ENCODE measurements at regions not wholly inside any gene's neighbourhood (a gene's known extent, or its start where the extent isn't known, plus 50 kb on each side); places are given as distances from the start of the nearest gene placed in this dataset.

DNA sequence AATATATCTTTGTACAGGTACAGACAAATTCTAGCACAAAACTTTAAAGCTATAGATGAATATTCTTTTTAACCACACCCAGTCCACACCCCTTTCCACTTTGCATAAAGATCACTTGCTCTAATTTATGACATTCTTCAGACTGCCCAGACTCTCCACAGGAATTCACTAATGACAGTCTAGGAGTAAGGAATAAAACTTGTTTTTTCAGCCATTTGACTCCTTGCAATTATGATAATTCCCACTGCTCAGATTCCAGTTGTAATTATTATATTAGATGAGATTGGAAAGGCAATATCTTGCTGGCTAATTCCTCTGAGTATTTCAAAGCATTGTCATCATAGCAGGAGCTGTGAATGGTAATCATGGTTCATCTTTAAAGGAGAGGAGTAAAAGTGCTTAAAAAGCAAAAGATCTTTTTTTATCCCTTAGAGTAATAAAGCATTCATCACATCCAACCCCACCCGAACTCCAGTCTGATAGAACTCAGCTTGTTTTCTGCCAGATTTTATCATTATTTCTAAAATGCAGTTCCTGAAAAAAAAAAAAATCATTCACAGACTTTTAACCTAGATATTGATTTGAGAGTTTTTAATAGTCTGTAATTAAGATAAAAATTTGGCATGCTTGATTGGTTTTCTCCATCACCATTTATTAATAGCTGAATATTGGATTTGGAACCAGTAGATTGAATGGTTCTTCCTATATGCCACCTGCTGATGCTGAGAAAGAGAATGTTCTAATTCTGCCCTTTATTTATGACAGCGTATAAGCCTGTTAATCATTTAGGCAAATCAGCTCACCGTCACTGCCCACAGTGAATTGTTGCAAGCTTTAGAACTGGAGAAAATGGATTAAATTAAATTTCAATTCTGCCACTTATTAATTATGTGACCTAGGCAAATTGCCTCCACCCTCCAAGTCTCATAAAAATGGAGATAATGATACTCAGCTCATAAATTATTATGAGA lies 93.9 kb upstream of the RASSF8 start:
- TF ChIP-seq, protein P1, sequence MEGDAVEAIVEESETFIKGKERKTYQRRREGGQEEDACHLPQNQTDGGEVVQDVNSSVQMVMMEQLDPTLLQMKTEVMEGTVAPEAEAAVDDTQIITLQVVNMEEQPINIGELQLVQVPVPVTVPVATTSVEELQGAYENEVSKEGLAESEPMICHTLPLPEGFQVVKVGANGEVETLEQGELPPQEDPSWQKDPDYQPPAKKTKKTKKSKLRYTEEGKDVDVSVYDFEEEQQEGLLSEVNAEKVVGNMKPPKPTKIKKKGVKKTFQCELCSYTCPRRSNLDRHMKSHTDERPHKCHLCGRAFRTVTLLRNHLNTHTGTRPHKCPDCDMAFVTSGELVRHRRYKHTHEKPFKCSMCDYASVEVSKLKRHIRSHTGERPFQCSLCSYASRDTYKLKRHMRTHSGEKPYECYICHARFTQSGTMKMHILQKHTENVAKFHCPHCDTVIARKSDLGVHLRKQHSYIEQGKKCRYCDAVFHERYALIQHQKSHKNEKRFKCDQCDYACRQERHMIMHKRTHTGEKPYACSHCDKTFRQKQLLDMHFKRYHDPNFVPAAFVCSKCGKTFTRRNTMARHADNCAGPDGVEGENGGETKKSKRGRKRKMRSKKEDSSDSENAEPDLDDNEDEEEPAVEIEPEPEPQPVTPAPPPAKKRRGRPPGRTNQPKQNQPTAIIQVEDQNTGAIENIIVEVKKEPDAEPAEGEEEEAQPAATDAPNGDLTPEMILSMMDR (IDR thresholded peaks at IDR 0.05), result no peak

DNA sequence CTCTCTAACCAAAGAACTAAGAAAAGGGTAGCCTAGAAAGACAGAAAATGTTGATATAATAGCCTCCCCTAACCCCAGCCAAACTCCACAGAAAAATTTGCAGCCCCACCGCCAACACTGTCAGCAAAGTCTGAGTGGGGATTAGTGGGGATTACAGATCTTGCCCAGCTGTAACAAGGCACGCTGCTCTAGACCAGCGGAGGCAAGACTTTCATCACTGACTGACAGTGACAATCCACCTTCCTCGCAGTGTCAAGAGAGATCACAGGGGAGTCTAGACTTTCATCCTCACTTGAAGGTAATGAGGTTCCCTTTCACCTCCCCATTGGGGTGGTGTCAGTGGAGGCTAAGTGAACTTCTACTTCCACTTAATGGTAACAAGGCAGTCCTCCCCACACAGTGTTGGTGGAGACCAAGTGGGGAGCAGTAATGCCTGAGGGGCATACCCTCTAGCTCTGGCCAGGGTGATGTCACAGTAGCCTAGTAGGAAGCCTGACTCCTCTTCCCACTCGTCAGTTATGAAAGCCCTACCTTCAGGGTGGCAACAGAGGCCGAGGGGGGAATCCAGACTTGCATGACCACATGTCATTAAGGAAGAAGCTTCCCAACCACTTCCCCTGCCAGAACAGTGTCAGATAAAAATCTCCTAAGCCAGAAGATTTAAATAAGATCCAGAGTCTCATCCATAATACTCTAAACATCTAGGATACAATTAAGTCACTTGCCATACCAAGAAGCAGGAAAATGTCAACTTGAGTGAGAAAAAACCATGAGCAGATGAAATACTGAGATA lies 91.7 kb upstream of the RASSF8 start:
- H3K27me3 ChIP-seq, result no peaks in the 10 kb centered on the region
- no peaks in the 10 kb centered on the region for H3K36me3 ChIP-seq
- H3K4me3 ChIP-seq, result no peak overlapping the region
- no peak for DNase-seq (ENCODE audit: low spot score)
- no peaks in the 10 kb centered on the region for H3K4me1 ChIP-seq
- peaks cover 0 to 10% of the 10 kb centered on the region in 2 donors for H3K9me3 ChIP-seq
- H3K27ac ChIP-seq, result no peak overlapping the region
- TF ChIP-seq, protein P1 (IDR thresholded peaks at IDR 0.05), result no peak

More for the DNA sequence above, 93.9 kb upstream of the RASSF8 start:
- H3K9me3 ChIP-seq, result peaks cover 0 to 10% of the 10 kb centered on the region in 2 donors
- no peaks in the 10 kb centered on the region for H3K36me3 ChIP-seq
- H3K27ac ChIP-seq, result no peak overlapping the region
- no peaks in the 10 kb centered on the region for H3K27me3 ChIP-seq
- no peaks in the 10 kb centered on the region for H3K4me1 ChIP-seq
- no peak for DNase-seq (ENCODE audit: low spot score)
- no peak overlapping the region for H3K4me3 ChIP-seq

DNA sequence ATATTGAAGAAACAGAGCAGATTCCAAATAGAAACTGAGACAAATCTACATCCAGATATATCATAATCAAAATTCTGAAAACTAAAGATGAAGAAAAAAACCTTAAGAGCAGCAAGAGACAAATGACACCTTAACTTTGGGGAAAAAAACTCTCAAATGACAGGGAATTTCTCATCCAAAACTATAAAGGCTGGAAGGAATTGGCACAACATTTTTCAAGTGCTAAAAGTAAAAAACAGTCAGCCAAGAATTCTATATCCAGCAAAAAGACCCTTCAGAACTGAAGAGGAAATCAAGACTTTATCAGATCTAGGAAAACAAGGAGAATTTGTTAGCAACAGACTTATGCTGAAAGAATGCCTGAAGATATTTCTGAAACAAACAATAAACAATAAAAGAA lies 90.3 kb upstream of the RASSF8 start:
- TF ChIP-seq, protein P1 (IDR thresholded peaks at IDR 0.05), result no peak
- no peak for DNase-seq (ENCODE audit: low spot score)
- H3K27me3 ChIP-seq, result no peaks in the 10 kb centered on the region
- H3K4me1 ChIP-seq, result no peaks in the 10 kb centered on the region
- peaks cover 0 to 10% of the 10 kb centered on the region in 2 donors for H3K9me3 ChIP-seq
- no peak overlapping the region for H3K27ac ChIP-seq
- no peak overlapping the region for H3K4me3 ChIP-seq
- no peaks in the 10 kb centered on the region for H3K36me3 ChIP-seq

DNA sequence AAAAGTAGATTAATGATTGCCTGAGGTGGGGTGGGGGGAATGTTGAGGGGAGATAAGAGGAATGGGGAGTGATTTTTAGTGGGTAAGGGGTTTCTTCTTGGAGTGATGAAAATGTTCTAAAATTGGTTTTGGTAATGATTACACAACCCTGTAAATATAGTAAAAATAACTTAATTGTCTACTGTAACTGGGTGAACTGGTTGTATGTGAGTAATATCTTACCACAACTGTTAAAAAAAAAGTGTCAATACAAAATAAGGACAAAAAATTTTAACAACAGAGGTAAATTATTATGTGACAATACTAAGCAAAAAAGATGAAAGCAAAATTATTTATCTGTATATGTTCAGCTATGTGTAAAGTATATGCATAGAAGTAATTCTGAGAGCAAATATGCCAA lies 86.3 kb upstream of the RASSF8 start:
- no peak for DNase-seq (ENCODE audit: low spot score)
- TF ChIP-seq, protein P1 (IDR thresholded peaks at IDR 0.05), result no peak

DNA sequence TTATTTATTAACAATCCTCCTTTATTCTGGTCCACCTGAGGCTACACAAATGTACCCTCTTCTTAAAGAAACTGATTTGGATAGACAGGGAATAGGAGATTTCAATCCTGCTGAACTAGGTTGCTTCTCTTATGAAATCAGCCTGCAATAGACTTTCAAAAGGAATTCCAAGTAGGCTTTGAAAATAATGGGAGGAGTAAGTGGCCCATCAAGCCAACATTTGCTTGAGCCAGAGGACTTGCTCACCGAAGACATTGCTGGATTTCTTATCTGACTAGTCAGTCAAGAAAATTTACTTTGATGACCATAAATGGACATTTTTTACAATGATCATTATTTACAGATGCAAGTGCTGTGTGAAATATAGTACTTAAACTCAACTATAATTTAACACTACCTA lies 82.8 kb upstream of the RASSF8 start:
- H3K27ac ChIP-seq, result no peak overlapping the region
- DNase-seq (ENCODE audit: low spot score), result no peak
- no peaks in the 10 kb centered on the region for H3K27me3 ChIP-seq
- no peaks in the 10 kb centered on the region for H3K36me3 ChIP-seq
- H3K4me3 ChIP-seq, result no peak overlapping the region
- TF ChIP-seq, protein P1 (IDR thresholded peaks at IDR 0.05), result no peak
- no peaks in the 10 kb centered on the region for H3K9me3 ChIP-seq
- no peaks in the 10 kb centered on the region for H3K4me1 ChIP-seq

More for the DNA sequence above, 86.3 kb upstream of the RASSF8 start:
- Histone ChIP-seq H3K27ac (no peak overlapping the region), H3K27me3 (no peaks in the 10 kb centered on the region), H3K36me3 (no peaks in the 10 kb centered on the region), H3K4me1 (no peaks in the 10 kb centered on the region), H3K9me3 (peaks cover 0 to 10% of the 10 kb centered on the region in 2 donors), H3K4me3 (no peak overlapping the region)
